ENCODE measurements at regions not wholly inside any gene's neighbourhood (a gene's known extent, or its start where the extent isn't known, plus 50 kb on each side); places are given as distances from the start of the nearest gene placed in this dataset.

DNA sequence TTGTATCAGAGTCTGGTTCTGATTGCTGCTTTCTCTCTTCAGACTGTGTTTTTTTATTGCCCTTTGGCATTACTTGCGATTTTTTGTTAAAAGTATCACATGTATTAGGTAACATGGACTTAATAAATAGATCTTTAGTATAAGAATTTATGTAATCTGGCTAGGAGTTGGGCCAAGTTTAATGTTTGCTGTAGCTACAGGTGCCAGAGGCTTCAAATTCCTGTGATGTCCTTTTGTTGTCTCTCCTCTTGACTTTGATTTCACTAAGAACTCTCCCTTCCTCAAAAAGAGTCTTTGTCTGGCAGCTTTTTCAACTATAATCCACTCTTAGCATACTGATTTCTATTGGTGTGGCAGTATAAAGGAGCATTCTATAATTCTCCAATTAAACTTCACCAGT, 313.1 kb downstream of the DTWD2 start:
- H3K4me1 Mint-ChIP-seq, result no peaks in the 10 kb centered on the region
- H3K27ac Mint-ChIP-seq, result no peak overlapping the region
- ChIA-PET CTCF (no interaction called here), POLR2A (no interaction called here)
- no peaks in the 10 kb centered on the region for H3K27me3 Mint-ChIP-seq
- H3K36me3 Mint-ChIP-seq (ENCODE audit: low read depth), result no peaks in the 10 kb centered on the region
- no peak for DNase-seq
- no peak overlapping the region for H3K4me3 Mint-ChIP-seq
- no peaks in the 10 kb centered on the region for H3K9me3 Mint-ChIP-seq

DNA sequence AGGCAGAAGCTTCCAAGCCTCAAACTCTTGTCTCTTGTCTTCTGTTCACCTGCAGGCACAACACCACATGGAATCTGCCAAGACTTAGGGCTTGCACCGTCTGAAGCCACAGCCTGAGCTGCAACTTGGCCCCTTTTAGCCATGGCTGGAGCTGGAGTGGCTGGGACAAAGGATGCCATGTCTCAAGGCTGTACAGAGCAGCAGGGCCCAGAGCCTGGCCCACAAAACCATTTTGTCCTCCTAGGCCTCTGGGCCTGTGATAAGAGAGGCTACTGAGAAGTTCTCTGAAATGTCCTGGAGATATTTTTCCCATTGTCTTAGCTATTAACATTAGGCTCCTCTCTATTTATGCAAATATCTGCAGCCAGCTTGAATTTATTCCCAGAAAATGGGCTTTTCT, 330.8 kb downstream of the DTWD2 start:
- POLR2A ChIA-PET, result no interaction called here
- no peak for DNase-seq
- Mint-ChIP-seq H3K4me1 (no peaks in the 10 kb centered on the region), H3K36me3 (ENCODE audit: low read depth) (no peaks in the 10 kb centered on the region), H3K9me3 (peaks cover 24% of the 10 kb centered on the region), H3K27ac (no peak overlapping the region), H3K4me3 (no peak overlapping the region), H3K27me3 (no peaks in the 10 kb centered on the region)
- CTCF ChIA-PET, result no interaction called here

- peaks cover 18% of the 10 kb centered on the region for H3K9me3 Mint-ChIP-seq
- H3K4me1 Mint-ChIP-seq, result no peaks in the 10 kb centered on the region
- no peaks in the 10 kb centered on the region for H3K36me3 Mint-ChIP-seq (ENCODE audit: low read depth)
- H3K27ac Mint-ChIP-seq, result no peak overlapping the region
- H3K4me3 Mint-ChIP-seq, result no peak overlapping the region
- H3K27me3 Mint-ChIP-seq, result no peaks in the 10 kb centered on the region
- ChIA-PET POLR2A (no interaction called here), CTCF (no interaction called here)
- no peak for DNase-seq
These were observed 334.5 kb downstream of the DTWD2 start for GRCh38 chr5:118653872-118654271.

- H3K27me3 Mint-ChIP-seq, result no peaks in the 10 kb centered on the region
- POLR2A ChIA-PET, result no interaction called here
- no peak for DNase-seq
These were observed 335.2 kb downstream of the DTWD2 start for GRCh38 chr5:118653183-118653582.

GRCh38 chr5:118651002-118651401, 337.3 kb downstream of the DTWD2 start:
- Mint-ChIP-seq H3K4me1 (no peaks in the 10 kb centered on the region), H3K27ac (no peak overlapping the region), H3K36me3 (ENCODE audit: low read depth) (no peaks in the 10 kb centered on the region), H3K27me3 (no peaks in the 10 kb centered on the region), H3K9me3 (peaks cover 2% of the 10 kb centered on the region), H3K4me3 (no peak overlapping the region)
- ChIA-PET CTCF (no interaction called here), POLR2A (no interaction called here)
- no peak for DNase-seq

More at GRCh38 chr5:118653183-118653582, 335.2 kb downstream of the DTWD2 start:
- CTCF ChIA-PET, result no interaction called here
- Mint-ChIP-seq H3K9me3 (peaks cover 13% of the 10 kb centered on the region), H3K36me3 (ENCODE audit: low read depth) (no peaks in the 10 kb centered on the region), H3K4me1 (no peaks in the 10 kb centered on the region), H3K4me3 (no peak overlapping the region), H3K27ac (no peak overlapping the region)

GRCh38 chr5:118647587-118647986, 340.8 kb downstream of the DTWD2 start:
- peaks cover 2% of the 10 kb centered on the region for H3K9me3 Mint-ChIP-seq
- CTCF ChIA-PET, result no interaction called here
- no peaks in the 10 kb centered on the region for H3K36me3 Mint-ChIP-seq (ENCODE audit: low read depth)
- no peak for DNase-seq
- no peaks in the 10 kb centered on the region for H3K4me1 Mint-ChIP-seq
- H3K27ac Mint-ChIP-seq, result no peak overlapping the region
- POLR2A ChIA-PET, result no interaction called here
- no peak overlapping the region for H3K4me3 Mint-ChIP-seq
- H3K27me3 Mint-ChIP-seq, result no peaks in the 10 kb centered on the region

GRCh38 chr5:118646917-118647316, 341.4 kb downstream of the DTWD2 start:
- POLR2A ChIA-PET, result no interaction called here
- Mint-ChIP-seq H3K9me3 (peaks cover 2% of the 10 kb centered on the region), H3K27ac (no peak overlapping the region), H3K27me3 (no peaks in the 10 kb centered on the region), H3K4me3 (no peak overlapping the region), H3K36me3 (ENCODE audit: low read depth) (no peaks in the 10 kb centered on the region), H3K4me1 (no peaks in the 10 kb centered on the region)
- no peak for DNase-seq
- CTCF ChIA-PET, result no interaction called here

- H3K27ac Mint-ChIP-seq, result no peak overlapping the region
These were observed 350.2 kb downstream of the DTWD2 start for GRCh38 chr5:118637947-118638670.

GRCh38 chr5:118628660-118629354, 359.5 kb downstream of the DTWD2 start:
- H3K4me1 Mint-ChIP-seq, result no peaks in the 10 kb centered on the region
- ChIA-PET CTCF (no interaction called here), POLR2A (no interaction called here)
- H3K9me3 Mint-ChIP-seq, result no peaks in the 10 kb centered on the region
- H3K4me3 Mint-ChIP-seq, result no peak overlapping the region
- no peaks in the 10 kb centered on the region for H3K36me3 Mint-ChIP-seq (ENCODE audit: low read depth)
- H3K27me3 Mint-ChIP-seq, result no peaks in the 10 kb centered on the region
- no peak for DNase-seq
- H3K27ac Mint-ChIP-seq, result no peak overlapping the region

More at GRCh38 chr5:118637947-118638670, 350.2 kb downstream of the DTWD2 start:
- Mint-ChIP-seq H3K36me3 (ENCODE audit: low read depth) (no peaks in the 10 kb centered on the region), H3K27me3 (no peaks in the 10 kb centered on the region), H3K4me1 (no peaks in the 10 kb centered on the region), H3K4me3 (no peak overlapping the region), H3K9me3 (peaks cover 7% of the 10 kb centered on the region)
- CTCF ChIA-PET, result no interaction called here
- POLR2A ChIA-PET, result no interaction called here
- DNase-seq, result no peak

- no peaks in the 10 kb centered on the region for H3K9me3 Mint-ChIP-seq
- CTCF ChIA-PET, result no interaction called here
These were observed 368.1 kb downstream of the DTWD2 start for GRCh38 chr5:118620233-118620632.

GRCh38 chr5:118619823-118620222, 368.5 kb downstream of the DTWD2 start:
- ChIA-PET POLR2A (no interaction called here), CTCF (no interaction called here)
- H3K27me3 Mint-ChIP-seq, result no peaks in the 10 kb centered on the region
- H3K27ac Mint-ChIP-seq, result no peak overlapping the region
- H3K9me3 Mint-ChIP-seq, result no peaks in the 10 kb centered on the region
- DNase-seq, result no peak
- H3K4me3 Mint-ChIP-seq, result no peak overlapping the region
- H3K4me1 Mint-ChIP-seq, result no peaks in the 10 kb centered on the region
- no peaks in the 10 kb centered on the region for H3K36me3 Mint-ChIP-seq (ENCODE audit: low read depth)

More at GRCh38 chr5:118620233-118620632, 368.1 kb downstream of the DTWD2 start:
- Mint-ChIP-seq H3K4me3 (no peak overlapping the region), H3K36me3 (ENCODE audit: low read depth) (no peaks in the 10 kb centered on the region), H3K4me1 (no peaks in the 10 kb centered on the region), H3K27ac (no peak overlapping the region), H3K27me3 (no peaks in the 10 kb centered on the region)
- POLR2A ChIA-PET, result no interaction called here
- DNase-seq, result no peak

DNA sequence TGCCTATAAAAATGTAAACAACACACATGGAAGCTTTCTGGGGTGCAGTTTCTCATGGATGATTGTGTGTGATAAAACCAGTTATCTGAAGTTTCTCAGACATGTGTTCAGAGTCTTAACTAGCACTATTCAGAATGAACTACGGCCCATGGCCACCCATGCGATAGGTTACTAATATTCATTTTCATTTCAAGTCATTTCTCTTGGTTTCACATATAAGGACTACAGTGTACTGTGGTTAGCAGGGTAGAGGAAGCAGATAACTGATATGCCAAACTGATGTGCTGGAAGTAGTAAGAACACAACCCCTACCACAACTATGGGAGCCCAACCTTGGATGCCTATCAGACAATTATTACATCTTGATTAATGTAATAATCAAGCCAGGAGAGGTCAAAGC, 372.1 kb downstream of the DTWD2 start:
- no peaks in the 10 kb centered on the region for H3K4me1 Mint-ChIP-seq
- no peaks in the 10 kb centered on the region for H3K9me3 Mint-ChIP-seq
- no peaks in the 10 kb centered on the region for H3K36me3 Mint-ChIP-seq (ENCODE audit: low read depth)
- CTCF ChIA-PET, result no interaction called here
- no peak overlapping the region for H3K4me3 Mint-ChIP-seq
- POLR2A ChIA-PET, result no interaction called here
- no peaks in the 10 kb centered on the region for H3K27me3 Mint-ChIP-seq
- no peak overlapping the region for H3K27ac Mint-ChIP-seq
- DNase-seq, result no peak

DNA sequence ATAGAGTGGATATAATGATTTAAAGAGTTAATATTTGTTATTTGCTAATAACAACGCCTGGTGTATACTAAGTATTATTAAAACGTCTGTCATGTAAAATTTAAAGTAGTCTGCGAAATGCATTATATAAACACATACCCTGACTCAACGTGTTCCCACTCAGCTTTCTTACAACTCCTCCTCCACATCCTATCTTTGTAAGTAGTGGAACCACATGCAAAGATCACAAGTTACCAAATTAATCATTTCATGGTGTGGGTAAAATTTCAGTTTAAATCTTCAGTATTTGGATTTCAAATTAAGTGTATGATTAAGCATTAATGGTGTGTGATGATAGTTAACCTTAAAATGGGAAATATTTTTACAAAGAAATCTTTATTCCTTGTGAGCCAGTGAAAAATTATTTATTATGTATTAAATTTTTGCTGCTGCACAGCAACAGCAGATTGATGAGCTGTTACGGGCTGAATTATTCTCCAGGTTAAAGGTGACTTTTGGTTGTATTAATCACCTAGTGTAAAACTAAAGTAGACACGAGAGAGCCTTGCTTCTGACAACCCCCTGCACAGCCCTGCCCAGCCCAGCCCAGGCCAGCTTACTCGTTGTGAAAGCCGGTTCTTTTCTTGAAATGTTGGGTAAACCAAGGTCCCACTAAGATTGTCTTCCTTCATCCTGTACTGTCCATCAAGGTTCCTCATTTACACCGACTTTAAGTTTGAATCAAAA, 373.5 kb downstream of the DTWD2 start:
- Mint-ChIP-seq H3K9me3 (no peaks in the 10 kb centered on the region), H3K27ac (no peak overlapping the region), H3K27me3 (no peaks in the 10 kb centered on the region), H3K36me3 (ENCODE audit: low read depth) (no peaks in the 10 kb centered on the region), H3K4me1 (no peaks in the 10 kb centered on the region), H3K4me3 (no peak overlapping the region)
- ChIA-PET CTCF (no interaction called here), POLR2A (no interaction called here)
- DNase-seq, result no peak
